ENCODE measurements at regions not wholly inside any gene's neighbourhood (a gene's known extent, or its start where the extent isn't known, plus 50 kb on each side); places are given as distances from the start of the nearest gene placed in this dataset.

GRCh38 chr4:19636451-19636850, 615.3 kb upstream of the SLIT2 start:
- H3F3A ChIP-seq (ENCODE audit: insufficient read depth), result no peaks in the 10 kb centered on the region
- H3K27me3 ChIP-seq (ENCODE audit: low read length), result no peaks in the 10 kb centered on the region
- H3K4me2 ChIP-seq (ENCODE audit: low read depth, low read length, poor library complexity, severe bottlenecking), result no peak overlapping the region
- no peaks in the 10 kb centered on the region for H4K20me1 ChIP-seq (ENCODE audit: low read depth, low read length)
- no peak overlapping the region for H3K9ac ChIP-seq (ENCODE audit: low read length)
- no peaks in the 10 kb centered on the region for H3K79me2 ChIP-seq (ENCODE audit: insufficient read depth, low read length)
- TF ChIP-seq EZH2phosphoT487 (conservative IDR thresholded peaks at IDR 0.05; ENCODE audit: low read length), result no peak
- TF ChIP-seq CTCF (IDR thresholded peaks at IDR 0.05; ENCODE audit: insufficient read depth, low read length, poor library complexity, severe bottlenecking), result no peak
- H3K9me2 ChIP-seq (replicated peaks; ENCODE audit: insufficient read depth, low read length), result no peaks in the 10 kb centered on the region
- no peaks in the 10 kb centered on the region for H3K9me3 ChIP-seq (ENCODE audit: insufficient read depth, low read length)
- no peaks in the 10 kb centered on the region for H3K36me3 ChIP-seq (ENCODE audit: low read length)
- H3K27ac ChIP-seq (ENCODE audit: low read depth, low read length), result no peak overlapping the region
- H2AFZ ChIP-seq (ENCODE audit: low read depth, low read length, severe bottlenecking), result no peak overlapping the region
- no peak overlapping the region for H3K4me3 ChIP-seq (ENCODE audit: insufficient read depth, low read length, poor library complexity, severe bottlenecking)

GRCh38 chr4:19631814-19632213, 619.9 kb upstream of the SLIT2 start:
- H2AFZ ChIP-seq (ENCODE audit: low read depth, low read length, severe bottlenecking), result no peak overlapping the region
- no peaks in the 10 kb centered on the region for H3K36me3 ChIP-seq (ENCODE audit: low read length)
- no peak overlapping the region for H3K4me3 ChIP-seq (ENCODE audit: insufficient read depth, low read length, poor library complexity, severe bottlenecking)
- no peaks in the 10 kb centered on the region for H3K27me3 ChIP-seq (ENCODE audit: low read length)
- no peaks in the 10 kb centered on the region for H3K9me3 ChIP-seq (ENCODE audit: insufficient read depth, low read length)
- no peak overlapping the region for H3K9ac ChIP-seq (ENCODE audit: low read length)
- no peaks in the 10 kb centered on the region for H3K79me2 ChIP-seq (ENCODE audit: insufficient read depth, low read length)
- H3K9me2 ChIP-seq (replicated peaks; ENCODE audit: insufficient read depth, low read length), result no peaks in the 10 kb centered on the region; the same call in 1 of the 2 replicates
- no peaks in the 10 kb centered on the region for H3F3A ChIP-seq (ENCODE audit: insufficient read depth)
- TF ChIP-seq CTCF (IDR thresholded peaks at IDR 0.05; ENCODE audit: insufficient read depth, low read length, poor library complexity, severe bottlenecking), result no peak
- TF ChIP-seq EZH2phosphoT487 (conservative IDR thresholded peaks at IDR 0.05; ENCODE audit: low read length), result no peak
- H3K4me2 ChIP-seq (ENCODE audit: low read depth, low read length, poor library complexity, severe bottlenecking), result no peak overlapping the region
- H3K27ac ChIP-seq (ENCODE audit: low read depth, low read length), result no peak overlapping the region
- H4K20me1 ChIP-seq (ENCODE audit: low read depth, low read length), result no peaks in the 10 kb centered on the region

GRCh38 chr4:19623866-19624265, 627.8 kb upstream of the SLIT2 start:
- H3K36me3 ChIP-seq (ENCODE audit: low read length), result no peaks in the 10 kb centered on the region
- no peak overlapping the region for H3K9ac ChIP-seq (ENCODE audit: low read length)
- no peak overlapping the region for H3K4me3 ChIP-seq (ENCODE audit: insufficient read depth, low read length, poor library complexity, severe bottlenecking)
- no peaks in the 10 kb centered on the region for H3K79me2 ChIP-seq (ENCODE audit: insufficient read depth, low read length)
- no peaks in the 10 kb centered on the region for H3K9me3 ChIP-seq (ENCODE audit: insufficient read depth, low read length)
- H2AFZ ChIP-seq (ENCODE audit: low read depth, low read length, severe bottlenecking), result no peak overlapping the region
- no peak overlapping the region for H3K27ac ChIP-seq (ENCODE audit: low read depth, low read length)
- H4K20me1 ChIP-seq (ENCODE audit: low read depth, low read length), result no peaks in the 10 kb centered on the region
- no peak overlapping the region for H3K4me2 ChIP-seq (ENCODE audit: low read depth, low read length, poor library complexity, severe bottlenecking)
- no peaks in the 10 kb centered on the region for H3K9me2 ChIP-seq (replicated peaks; ENCODE audit: insufficient read depth, low read length)
- no peaks in the 10 kb centered on the region for H3K27me3 ChIP-seq (ENCODE audit: low read length)
- no peaks in the 10 kb centered on the region for H3F3A ChIP-seq (ENCODE audit: insufficient read depth)
- TF ChIP-seq CTCF (IDR thresholded peaks at IDR 0.05; ENCODE audit: insufficient read depth, low read length, poor library complexity, severe bottlenecking) (no peak), EZH2phosphoT487 (conservative IDR thresholded peaks at IDR 0.05; ENCODE audit: low read length) (no peak)

Measured in SU-DHL-6 (cell line).